Activated CD8-positive, alpha-beta memory T cell treated with anti-CD3 and anti-CD28 coated beads, Interleukin-2, amount 50 U/mL, for 1 hour (primary cell): ENCODE measurements at regions not wholly inside any gene's neighbourhood (a gene's known extent, or its start where the extent isn't known, plus 50 kb on each side); places are given as distances from the start of the nearest gene placed in this dataset.

Experiments
- DNase-seq: peaks from one replicate; pipeline ENCODE4 v3.0.0-alpha.2; 2020; ENCODE audit errors: extremely low read depth

DNA sequence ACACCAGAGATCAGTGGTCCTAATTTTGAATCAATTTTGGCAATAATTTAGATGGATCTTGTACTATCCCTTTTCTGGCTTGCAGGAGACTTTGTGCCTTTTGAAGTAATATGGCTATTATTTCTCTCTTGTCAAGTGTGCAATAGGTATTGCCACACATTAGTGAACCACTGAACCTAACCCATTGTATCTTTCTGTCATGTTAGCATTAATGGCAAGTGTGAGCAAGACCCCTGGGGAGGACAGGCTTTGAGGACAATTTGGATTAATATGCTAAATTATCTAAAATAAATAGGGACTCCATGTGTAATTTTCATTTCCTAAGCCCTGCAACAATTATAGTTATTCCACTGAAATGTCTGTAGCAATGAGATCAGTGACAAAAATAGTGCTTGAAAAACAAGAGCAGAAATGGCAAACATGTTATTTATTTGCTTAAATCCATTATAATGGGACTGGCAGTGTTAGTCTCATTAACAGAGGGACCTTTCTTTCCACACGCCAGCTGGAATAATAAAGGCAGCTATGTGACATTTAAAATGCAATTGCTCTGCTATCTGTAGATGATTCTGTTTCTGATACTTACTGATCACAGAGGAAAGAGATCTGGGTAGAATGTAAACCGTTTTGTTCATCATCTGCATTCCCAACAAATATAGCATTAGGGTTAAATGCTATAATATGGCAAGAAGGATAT, 753.3 kb upstream of the ZNF608 start:
- DNase-seq: no peak

DNA sequence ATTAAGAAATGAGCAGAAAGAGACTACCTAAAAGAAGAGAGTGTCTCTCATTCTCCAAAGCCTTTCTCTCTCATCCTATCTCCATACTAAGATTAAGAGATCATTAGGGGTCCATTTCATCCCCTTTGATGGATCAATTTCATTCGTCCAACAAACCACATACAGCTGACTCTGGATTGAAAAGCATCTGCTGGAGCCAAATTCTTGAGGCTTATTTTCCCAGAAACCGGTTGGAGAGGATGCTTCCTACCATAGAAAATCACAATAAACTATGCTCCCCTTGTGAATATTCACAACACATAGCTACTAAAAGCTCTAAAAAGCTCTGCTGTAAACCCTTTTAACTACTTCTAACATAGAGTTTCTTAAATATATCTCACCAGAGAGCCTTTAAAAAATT, 755.0 kb upstream of the ZNF608 start:
- DNase-seq: no peak

DNA sequence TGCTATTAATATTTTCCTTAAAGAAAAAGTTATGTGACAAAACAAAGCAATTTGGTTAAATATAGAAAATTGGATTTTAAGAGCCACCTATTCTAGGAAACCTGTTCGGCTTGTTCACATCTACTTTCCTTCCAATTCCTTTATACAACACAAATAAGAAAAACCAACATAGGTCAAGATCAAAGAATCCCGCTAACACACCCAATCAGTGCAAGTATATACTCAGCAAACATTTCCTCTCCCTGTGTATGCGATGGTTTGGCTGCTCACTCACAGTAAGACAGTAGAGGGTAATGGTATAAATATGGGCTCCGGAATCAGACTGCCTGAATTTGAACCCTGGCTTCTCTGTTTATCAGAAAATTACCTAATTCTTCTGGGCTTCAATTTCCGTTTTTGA, 757.5 kb upstream of the ZNF608 start:
- DNase-seq: no peak

GRCh38 chr5:125505115-125505514, 758.7 kb upstream of the ZNF608 start:
- no peak for DNase-seq

GRCh38 chr5:125506124-125506523, 759.7 kb upstream of the ZNF608 start:
- no peak for DNase-seq

- no peak for DNase-seq
Measured at GRCh38 chr5:125508225-125508624, 761.8 kb upstream of the ZNF608 start.

- no peak for DNase-seq
Measured at GRCh38 chr5:125510651-125511050, 764.2 kb upstream of the ZNF608 start.

DNA sequence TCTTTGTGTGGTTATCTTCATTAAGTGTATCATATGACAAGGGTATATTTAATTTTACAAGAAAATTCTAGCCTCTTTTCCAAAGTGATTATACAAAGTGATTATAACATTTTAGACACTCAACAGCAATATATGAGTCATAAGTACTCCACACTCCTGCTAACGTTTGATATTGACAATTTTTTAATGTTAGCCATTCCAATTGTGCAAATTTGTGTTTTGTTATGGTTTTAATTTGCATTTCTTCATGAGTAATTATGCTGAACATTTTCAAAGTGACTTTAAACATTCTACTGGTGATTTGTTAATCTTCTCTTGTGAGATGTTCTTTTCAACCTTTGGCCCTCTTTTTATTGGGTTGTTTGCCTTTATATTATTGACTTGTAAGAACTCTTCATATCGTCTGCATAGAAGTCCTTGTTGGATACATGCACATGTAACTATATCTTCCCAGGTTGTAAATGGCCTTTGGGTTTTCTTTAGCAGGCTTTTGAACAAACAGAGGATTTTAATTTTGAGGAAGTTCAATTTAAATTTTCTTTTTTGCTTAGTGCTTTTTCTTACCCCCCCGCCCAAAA, 771.6 kb upstream of the ZNF608 start:
- no peak for DNase-seq

DNA sequence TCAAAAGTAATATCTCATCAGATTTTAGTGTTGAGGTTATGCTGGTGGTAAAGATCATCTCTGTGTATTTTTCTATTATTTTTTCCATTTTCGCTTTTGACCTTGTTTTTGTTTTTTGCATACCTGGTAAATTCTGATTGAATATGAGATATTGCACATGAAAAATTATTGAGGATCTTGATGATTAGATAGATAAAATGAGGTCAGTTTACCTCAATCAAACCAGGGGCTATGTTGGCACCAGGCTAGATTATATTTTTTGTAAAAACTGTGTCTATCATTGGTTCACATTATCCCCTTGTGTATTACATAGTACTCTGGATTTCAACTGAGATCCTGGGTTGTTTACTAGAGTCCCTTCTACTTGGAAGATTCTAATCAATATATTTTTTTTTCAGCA, 774.9 kb upstream of the ZNF608 start:
- no peak for DNase-seq

DNA sequence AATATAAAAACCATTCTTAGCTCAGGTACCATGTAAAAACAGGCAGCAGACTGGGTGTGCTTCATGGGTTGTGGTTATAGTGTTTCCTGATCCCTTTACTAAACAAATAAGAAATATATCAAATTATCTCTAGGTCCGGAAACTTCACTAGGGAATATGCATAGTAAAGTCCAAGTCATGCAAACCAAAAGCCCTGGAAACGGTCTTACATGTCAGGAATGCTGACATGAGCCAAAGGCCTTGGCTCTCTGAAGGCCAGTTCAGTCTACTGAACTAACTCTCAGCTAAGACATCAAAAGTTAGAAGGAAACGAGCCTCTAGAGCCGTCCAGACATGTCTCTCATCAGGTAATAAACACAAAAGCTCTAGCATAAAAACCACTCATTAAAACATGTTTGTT, 778.9 kb upstream of the ZNF608 start:
- DNase-seq: no peak

DNA sequence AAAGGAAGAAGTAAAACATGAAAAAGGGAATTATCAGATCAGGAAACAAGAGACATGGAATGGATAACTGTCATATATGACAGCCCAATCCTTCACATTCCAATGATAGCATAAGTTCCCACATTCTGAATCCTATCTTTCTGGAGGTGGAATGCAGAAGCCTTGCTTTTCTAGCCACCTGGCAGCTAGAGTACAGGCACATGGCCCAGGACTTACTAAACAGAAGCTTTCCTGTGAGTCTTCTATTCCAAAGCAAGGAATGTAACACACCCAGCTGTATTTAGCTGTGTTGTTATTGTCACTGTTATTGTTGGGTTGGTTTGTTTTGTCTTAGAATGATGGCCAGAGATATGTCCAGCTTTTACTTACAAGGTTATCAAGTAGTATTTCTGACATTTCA, 780.5 kb upstream of the ZNF608 start:
- DNase-seq: no peak

GRCh38 chr5:125528881-125529280, 782.4 kb upstream of the ZNF608 start:
- no peak for DNase-seq

- DNase-seq: no peak
Measured at GRCh38 chr5:125530833-125531615, 784.6 kb upstream of the ZNF608 start.

GRCh38 chr5:125536095-125536494, 789.7 kb upstream of the ZNF608 start:
- no peak for DNase-seq

DNA sequence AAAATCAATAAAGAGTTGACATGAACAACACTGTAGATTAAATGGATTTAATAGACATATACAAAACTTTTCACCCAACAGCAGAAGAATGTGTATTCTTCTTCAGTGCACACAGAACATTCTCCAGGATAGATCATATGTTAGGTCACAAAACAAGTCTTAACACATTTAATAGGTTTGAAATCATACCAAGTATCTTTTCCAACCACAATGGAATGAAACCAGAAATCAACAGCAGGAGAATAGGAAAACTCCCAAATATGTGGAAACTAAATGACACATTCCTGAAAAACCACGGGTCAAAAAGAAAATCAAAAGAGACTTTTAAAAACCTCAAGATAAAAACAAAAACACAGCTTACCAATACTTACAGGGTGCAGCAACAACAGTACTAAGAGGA, 790.1 kb upstream of the ZNF608 start:
- no peak for DNase-seq

- DNase-seq: no peak
Measured at GRCh38 chr5:125537661-125538060, 791.2 kb upstream of the ZNF608 start.

DNA sequence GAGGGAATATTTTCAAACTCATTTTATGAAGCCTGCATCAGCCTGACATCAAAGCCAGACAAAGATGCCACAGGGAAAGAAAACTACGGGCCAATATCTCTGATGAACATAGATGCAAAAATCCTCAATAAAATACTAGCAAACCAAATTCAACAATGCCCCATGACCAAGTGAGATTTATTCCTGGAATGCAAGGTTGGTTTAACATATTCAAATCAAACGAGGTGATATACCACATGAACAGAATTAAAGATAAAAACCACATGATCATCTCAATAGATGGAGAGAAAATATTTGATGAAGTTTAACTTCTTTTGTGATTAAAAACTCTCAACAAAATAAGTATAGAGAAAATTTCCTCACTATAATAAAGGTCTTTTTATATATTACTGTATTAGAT, 792.0 kb upstream of the ZNF608 start:
- no peak for DNase-seq

DNA sequence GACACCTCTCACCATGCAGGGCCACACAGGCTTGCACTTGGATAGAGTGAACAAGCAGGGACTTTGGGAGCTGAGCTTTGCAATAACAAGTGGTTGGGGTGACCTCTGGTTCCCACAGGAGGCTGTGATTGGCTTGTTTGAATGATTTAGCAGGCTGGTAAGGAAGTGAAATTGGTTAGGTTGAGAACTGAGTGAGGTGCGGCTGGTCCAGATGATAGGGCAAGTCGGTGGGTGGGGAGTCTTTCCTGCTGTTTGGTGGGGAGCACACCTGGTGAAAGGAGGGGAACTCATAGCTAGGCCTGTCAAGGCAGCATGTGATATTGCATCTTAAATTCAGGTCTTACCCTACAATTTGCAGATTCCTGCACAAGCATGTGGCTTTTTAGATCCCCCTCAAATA, 794.6 kb upstream of the ZNF608 start:
- no peak for DNase-seq

DNA sequence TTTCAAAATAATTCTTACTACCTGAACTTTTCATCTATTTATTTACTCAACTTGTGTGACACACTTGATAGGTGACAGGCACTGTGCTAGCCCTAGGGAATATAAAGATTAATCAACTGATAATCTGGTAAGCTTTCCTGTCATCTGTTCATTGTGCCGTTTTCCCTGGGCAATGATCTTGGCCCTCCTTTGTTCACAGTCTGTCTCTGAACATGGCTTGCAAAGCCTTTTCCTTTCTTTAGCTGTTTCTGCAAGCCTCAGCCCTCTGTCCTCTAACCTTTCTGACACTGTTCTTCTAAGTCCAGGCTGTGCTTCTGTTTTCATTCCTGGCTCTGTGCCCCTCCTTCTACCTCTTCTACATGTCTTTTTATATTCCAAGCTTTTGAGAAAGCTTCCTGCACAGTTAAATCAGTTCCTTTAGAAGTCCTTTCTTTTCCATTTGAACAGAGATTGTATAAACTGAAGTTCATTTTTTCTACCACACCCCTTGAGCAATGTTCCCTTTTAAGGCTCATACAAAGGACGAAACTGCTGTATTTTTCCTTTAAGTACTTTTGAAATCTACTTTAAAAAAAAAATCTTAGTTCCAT, 803.0 kb upstream of the ZNF608 start:
- no peak for DNase-seq

GRCh38 chr5:125550274-125550673, 803.8 kb upstream of the ZNF608 start:
- DNase-seq: no peak

DNA sequence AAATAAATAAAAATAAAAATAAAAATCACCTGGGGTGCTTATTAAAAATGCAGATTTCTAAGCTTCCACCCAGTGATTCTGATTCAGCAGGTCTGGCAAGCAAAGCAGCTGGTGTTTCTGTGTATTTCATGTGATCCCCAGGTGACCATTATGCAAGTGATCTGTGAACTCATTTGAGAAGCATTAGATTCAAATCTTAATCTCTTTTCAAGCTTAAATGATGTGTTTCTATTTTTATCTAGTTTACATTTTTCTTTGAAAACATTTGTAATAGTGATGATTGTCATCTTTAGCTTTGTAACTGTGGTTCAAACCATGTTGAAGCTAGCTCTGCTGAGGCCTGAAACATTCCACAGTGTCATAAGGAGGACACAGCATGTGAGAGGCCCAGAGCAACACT, 804.8 kb upstream of the ZNF608 start:
- no peak for DNase-seq

DNA sequence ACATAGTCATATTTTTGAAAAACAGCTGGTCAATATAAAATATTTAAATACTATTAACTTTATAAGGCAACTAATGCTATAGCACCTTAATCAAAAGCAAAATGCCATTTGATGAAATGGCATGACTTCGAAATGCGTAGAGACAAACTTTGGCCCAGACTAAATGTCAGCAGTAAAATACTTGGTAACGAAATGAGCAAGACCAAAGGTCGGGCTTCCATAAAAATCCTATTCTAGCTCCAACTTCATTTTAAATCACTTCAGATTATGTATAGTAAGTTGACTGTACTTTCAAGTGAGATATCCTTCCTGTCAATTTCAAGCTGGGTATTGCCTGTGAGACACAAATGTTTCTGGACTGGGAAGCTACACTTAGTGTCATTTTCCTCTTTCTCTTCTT, 805.4 kb upstream of the ZNF608 start:
- no peak for DNase-seq

DNA sequence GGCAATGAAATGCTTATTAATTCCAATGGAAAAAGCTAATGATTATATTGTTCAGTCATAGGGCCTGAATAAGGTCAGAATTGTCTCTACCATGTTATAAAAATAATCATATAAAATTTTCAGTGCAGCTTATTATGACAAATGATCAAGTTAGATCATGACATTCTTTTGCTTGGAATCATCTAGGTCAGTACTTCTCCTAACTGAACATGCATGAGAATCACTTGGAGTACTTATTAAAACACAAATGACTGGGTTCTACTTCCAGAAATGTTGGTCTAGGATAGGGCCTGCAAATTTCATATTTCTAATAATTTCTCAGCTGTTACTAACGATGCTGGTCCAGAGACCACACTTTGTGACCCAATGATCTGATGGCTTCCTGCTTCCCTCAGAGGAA, 806.0 kb upstream of the ZNF608 start:
- DNase-seq: no peak
